ENCODE measurements at regions not wholly inside any gene's neighbourhood (a gene's known extent, or its start where the extent isn't known, plus 50 kb on each side); places are given as distances from the start of the nearest gene placed in this dataset.

DNA sequence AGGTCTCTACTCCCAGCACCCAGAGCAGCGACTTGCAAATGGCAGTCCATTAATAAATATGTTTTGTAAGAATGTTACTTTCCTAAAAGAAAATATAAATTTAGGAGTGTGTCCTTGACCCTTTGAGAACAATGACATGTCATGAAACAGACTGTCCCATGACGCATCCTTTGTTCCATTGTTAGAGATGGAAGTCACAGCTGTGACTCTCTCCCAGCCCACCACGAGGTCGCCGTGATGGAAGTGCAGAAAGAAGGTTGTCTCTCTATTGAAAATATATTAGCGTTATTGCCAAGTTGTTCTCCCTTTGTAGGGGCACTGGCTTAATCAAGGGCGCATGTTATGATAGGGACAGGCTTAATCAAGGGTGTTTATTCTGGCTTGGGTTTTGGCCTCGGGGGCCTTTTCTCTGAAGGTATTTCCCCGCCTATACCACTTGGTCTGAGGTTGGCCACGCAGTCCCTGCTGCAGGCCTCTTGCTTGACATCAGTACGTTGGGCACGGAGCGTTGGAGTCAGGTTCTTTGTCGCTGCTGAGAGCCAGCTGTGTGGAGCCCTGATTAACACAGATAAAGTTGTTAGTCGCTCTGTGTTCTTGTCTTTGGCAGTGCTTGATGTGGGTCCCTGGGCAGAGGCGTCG, 126.7 kb upstream of the ZNF536 start:
- DNase-seq = no peak
- H3K4me3 Mint-ChIP-seq = no peak overlapping the region
- H3K36me3 Mint-ChIP-seq (ENCODE audit: low read depth) = no peaks in the 10 kb centered on the region
- no peaks in the 10 kb centered on the region for H3K4me1 Mint-ChIP-seq
- TF ChIP-seq, protein P1, sequence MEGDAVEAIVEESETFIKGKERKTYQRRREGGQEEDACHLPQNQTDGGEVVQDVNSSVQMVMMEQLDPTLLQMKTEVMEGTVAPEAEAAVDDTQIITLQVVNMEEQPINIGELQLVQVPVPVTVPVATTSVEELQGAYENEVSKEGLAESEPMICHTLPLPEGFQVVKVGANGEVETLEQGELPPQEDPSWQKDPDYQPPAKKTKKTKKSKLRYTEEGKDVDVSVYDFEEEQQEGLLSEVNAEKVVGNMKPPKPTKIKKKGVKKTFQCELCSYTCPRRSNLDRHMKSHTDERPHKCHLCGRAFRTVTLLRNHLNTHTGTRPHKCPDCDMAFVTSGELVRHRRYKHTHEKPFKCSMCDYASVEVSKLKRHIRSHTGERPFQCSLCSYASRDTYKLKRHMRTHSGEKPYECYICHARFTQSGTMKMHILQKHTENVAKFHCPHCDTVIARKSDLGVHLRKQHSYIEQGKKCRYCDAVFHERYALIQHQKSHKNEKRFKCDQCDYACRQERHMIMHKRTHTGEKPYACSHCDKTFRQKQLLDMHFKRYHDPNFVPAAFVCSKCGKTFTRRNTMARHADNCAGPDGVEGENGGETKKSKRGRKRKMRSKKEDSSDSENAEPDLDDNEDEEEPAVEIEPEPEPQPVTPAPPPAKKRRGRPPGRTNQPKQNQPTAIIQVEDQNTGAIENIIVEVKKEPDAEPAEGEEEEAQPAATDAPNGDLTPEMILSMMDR (IDR thresholded peaks at IDR 0.05) = no peak
- no peak overlapping the region for H3K27ac Mint-ChIP-seq
- peaks cover 22% of the 10 kb centered on the region for H3K27me3 Mint-ChIP-seq (ENCODE audit: low read depth, poor library complexity)
- no peaks in the 10 kb centered on the region for H3K9me3 Mint-ChIP-seq

DNA sequence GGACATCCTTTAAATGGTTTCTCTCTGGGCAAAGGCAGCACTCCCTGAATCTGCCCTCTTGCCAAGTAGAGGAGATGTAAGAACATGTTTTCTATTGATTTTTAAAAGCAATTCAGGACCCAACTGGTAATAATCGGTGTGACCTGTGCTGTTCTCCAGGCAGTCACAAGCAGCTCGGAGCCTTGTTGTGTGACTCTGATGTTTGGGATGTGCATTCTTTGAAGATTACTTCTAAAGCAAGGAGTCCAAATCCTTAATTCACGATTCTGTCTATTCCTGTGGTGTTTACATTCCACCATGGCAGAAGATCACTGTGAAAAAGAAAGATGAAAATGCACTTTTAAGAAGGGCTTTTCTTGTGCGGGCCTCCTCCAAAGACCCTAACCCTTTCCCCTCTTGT, 122.3 kb upstream of the ZNF536 start:
- TF ChIP-seq, protein P1 (IDR thresholded peaks at IDR 0.05) = no peak
- no peak for DNase-seq
- peaks cover 27% of the 10 kb centered on the region for H3K27me3 Mint-ChIP-seq (ENCODE audit: low read depth, poor library complexity)

DNA sequence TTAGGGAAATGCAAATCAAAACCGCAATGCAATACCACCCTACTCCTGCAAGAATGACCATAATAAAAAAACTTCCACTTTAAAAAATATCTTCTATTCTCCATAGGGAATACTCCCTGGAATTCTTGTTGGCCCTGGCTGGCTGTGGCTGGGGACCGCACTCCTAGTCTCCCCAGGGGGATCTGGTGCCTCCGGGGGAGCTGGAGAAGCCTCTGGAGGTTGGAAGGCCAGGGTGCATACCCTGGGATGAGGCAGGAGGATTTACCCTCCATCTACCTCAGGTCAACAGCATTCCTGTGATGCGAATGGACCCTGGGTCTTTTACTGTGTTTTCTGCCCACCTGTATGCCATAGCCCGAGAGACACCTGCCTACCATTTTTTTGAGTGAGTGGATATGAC, 120.0 kb upstream of the ZNF536 start:
- TF ChIP-seq, protein P1 (IDR thresholded peaks at IDR 0.05) = no peak
- Mint-ChIP-seq H3K27me3 (ENCODE audit: low read depth, poor library complexity) (peaks cover 33% of the 10 kb centered on the region), H3K4me1 (peaks cover 33% of the 10 kb centered on the region), H3K27ac (no peak overlapping the region), H3K36me3 (ENCODE audit: low read depth) (no peaks in the 10 kb centered on the region), H3K9me3 (no peaks in the 10 kb centered on the region), H3K4me3 (no peak overlapping the region)
- DNase-seq = no peak

More for the DNA sequence above, 122.3 kb upstream of the ZNF536 start:
- no peaks in the 10 kb centered on the region for H3K9me3 Mint-ChIP-seq
- no peak overlapping the region for H3K27ac Mint-ChIP-seq
- H3K4me3 Mint-ChIP-seq = no peak overlapping the region
- H3K4me1 Mint-ChIP-seq = peaks cover 14% of the 10 kb centered on the region
- H3K36me3 Mint-ChIP-seq (ENCODE audit: low read depth) = no peaks in the 10 kb centered on the region

DNA sequence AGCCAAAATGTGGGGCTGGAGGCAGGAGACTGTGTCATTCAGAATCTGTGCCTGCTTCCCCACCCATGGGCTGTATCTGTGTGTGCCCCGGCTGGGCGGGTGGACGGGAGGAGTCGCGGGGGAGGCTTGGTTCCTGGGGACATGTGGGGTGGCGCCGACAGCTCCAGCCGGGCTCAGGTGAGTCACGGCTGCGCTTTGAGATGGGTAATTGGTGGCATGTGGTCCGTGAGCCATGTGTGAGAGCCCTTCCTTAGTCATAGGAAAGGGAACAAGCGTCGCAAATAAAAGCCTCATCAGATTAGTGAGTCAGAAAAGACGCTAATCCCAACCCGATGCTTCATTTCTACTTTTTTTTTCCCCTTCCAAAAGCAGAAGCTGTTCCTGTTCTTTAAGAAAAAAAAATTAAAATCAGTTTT, 118.6 kb upstream of the ZNF536 start:
- no peak for DNase-seq
- no peaks in the 10 kb centered on the region for H3K36me3 Mint-ChIP-seq (ENCODE audit: low read depth)
- no peak overlapping the region for H3K4me3 Mint-ChIP-seq
- no peaks in the 10 kb centered on the region for H3K9me3 Mint-ChIP-seq
- peaks cover 30% of the 10 kb centered on the region for H3K27me3 Mint-ChIP-seq (ENCODE audit: low read depth, poor library complexity)
- H3K4me1 Mint-ChIP-seq = peaks cover 33% of the 10 kb centered on the region
- TF ChIP-seq, protein P1 (IDR thresholded peaks at IDR 0.05) = no peak
- no peak overlapping the region for H3K27ac Mint-ChIP-seq

DNA sequence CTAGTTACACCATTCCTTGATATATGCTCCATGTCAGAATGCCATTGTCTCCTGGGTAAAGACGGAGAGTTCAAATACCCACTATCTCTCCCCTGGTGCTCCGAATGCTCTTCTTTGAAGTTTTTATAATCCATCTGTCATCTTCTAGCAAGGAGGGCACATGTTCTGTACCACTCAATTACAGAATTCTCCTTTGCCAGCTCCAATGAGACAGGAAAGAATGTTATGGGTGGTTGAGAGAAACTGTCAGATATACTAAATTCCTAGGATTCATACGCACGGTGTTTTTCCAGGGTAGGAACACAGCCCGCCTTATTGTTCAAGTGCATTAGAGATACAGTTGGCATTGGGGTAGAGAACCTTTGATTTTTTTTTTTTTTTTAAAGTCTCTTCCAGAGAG, 118.0 kb upstream of the ZNF536 start:
- no peaks in the 10 kb centered on the region for H3K36me3 Mint-ChIP-seq (ENCODE audit: low read depth)
- H3K27me3 Mint-ChIP-seq (ENCODE audit: low read depth, poor library complexity) = peaks cover 32% of the 10 kb centered on the region
- H3K4me3 Mint-ChIP-seq = no peak overlapping the region
- TF ChIP-seq, protein P1 (IDR thresholded peaks at IDR 0.05) = no peak
- no peak overlapping the region for H3K27ac Mint-ChIP-seq
- no peaks in the 10 kb centered on the region for H3K9me3 Mint-ChIP-seq
- DNase-seq = no peak
- peaks cover 33% of the 10 kb centered on the region for H3K4me1 Mint-ChIP-seq

DNA sequence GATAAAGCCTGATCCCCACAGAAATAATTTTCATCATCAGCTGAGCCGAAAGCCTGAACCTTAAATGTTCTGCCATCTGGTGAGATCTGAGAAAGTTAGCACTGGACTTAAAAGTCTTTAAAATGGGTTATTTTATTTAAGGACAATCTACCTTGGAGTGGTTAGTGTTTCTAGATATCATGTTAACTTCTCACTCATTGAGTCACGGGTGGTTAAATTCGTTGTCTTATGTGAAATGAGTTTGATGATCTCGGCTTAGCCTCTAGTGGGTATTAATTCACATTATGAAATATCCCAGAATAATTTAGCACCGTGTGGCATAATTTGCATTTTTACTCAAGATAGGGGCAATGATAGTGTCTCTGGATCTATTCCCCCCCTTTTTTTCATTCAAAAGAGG, 117.4 kb upstream of the ZNF536 start:
- H3K27ac Mint-ChIP-seq = no peak overlapping the region
- TF ChIP-seq, protein P1 (IDR thresholded peaks at IDR 0.05) = no peak

More for the DNA sequence above, 117.4 kb upstream of the ZNF536 start:
- no peaks in the 10 kb centered on the region for H3K9me3 Mint-ChIP-seq
- peaks cover 33% of the 10 kb centered on the region for H3K27me3 Mint-ChIP-seq (ENCODE audit: low read depth, poor library complexity)
- DNase-seq = no peak
- H3K36me3 Mint-ChIP-seq (ENCODE audit: low read depth) = no peaks in the 10 kb centered on the region
- H3K4me3 Mint-ChIP-seq = no peak overlapping the region
- H3K4me1 Mint-ChIP-seq = peaks cover 33% of the 10 kb centered on the region
